ENCODE measurements at regions not wholly inside any gene's neighbourhood (a gene's known extent, or its start where the extent isn't known, plus 50 kb on each side); places are given as distances from the start of the nearest gene placed in this dataset.

DNA sequence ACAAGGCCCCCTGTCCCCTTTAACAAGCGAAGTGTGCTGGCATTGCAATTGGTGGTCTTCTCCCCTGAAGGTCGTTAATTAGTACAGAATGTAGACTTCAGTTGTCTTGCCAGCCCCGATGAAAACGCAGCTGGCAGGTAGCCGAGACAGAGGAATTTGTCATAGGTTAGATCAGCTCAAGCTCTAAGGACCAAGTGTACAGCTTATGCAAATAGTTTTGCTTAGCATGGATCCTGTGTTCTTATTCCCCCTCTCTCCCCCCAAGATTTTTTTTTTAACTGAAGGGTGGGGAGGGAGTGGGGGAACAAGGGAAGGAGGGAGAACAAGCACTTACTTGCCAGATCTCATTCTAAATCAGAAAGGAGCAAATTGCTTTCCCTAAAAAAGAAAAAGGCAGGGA, 58.6 kb upstream of the PARP11 start:
- Histone ChIP-seq H3K9ac (ENCODE audit: low read depth, low read length) (no peak overlapping the region), H3K36me3 (ENCODE audit: insufficient read depth, low read length) (no peaks in the 10 kb centered on the region), H3K4me1 (ENCODE audit: insufficient read depth, low read length) (peaks cover 23% of the 10 kb centered on the region), H3K9me3 (ENCODE audit: control insufficient read depth, insufficient read depth, low read length) (no peaks in the 10 kb centered on the region)

DNA sequence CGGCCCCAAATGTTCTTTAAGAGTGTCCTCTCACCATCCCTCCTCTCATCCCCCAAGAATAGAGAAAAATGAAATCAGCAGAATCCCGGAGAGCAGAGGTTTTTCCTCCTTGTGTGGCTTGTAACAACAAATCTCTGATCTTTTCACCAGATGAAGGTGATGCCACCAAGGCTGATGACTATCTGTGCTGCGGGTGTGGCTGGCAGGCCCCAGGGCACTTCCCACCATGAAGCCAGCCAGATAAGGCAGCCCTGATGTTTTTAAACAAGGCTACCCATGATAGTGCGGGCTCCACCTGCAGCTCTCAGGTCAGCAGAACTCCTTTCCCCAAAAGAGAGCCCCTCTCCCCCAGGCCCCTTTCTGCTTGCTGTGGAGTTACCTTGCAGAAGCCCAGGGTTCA, 58.0 kb upstream of the PARP11 start:
- H3K36me3 ChIP-seq (ENCODE audit: insufficient read depth, low read length) = no peaks in the 10 kb centered on the region
- H3K4me1 ChIP-seq (ENCODE audit: insufficient read depth, low read length) = peaks cover 23% of the 10 kb centered on the region
- H3K9ac ChIP-seq (ENCODE audit: low read depth, low read length) = no peak overlapping the region
- H3K9me3 ChIP-seq (ENCODE audit: control insufficient read depth, insufficient read depth, low read length) = no peaks in the 10 kb centered on the region

DNA sequence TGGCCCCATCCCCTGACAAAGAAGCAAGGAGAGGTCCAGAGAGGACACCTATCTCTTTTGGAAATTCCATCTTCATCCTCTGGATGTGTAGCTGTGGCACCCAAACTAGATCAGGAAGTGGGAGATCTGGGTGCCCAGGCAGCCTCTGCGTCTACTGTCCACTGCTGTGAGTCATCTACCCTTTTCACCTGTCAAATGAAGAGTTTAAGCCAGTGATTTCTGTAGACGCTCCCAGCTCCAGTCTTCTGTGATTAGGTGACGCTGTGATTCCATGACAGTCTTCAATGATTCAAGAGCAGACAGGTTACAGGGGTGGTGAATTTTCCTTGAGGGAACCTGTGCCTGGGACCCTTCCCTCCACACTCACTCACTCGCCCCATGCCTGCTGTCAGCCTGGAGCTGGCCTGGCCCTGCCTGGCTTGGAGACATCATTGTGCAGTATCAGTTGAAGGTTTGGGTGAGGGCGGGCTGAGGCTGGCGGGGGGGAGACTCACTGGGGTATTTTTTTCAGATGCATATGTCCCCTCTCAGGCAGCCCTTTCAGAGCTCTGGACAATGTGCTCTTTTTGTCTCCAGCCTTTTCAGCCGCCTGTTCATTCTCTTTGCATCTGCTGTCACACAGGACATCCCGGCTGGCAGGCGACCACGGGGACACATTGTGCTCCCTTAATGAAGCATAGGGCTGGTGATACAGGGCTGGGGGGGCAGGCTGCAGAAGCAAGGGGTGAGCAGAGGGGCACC, 56.8 kb upstream of the PARP11 start:
- H3K4me1 ChIP-seq (ENCODE audit: insufficient read depth, low read length) = peaks cover 23% of the 10 kb centered on the region
- no peaks in the 10 kb centered on the region for H3K36me3 ChIP-seq (ENCODE audit: insufficient read depth, low read length)
- H3K9ac ChIP-seq (ENCODE audit: low read depth, low read length) = no peak overlapping the region
- H3K9me3 ChIP-seq (ENCODE audit: control insufficient read depth, insufficient read depth, low read length) = no peaks in the 10 kb centered on the region

DNA sequence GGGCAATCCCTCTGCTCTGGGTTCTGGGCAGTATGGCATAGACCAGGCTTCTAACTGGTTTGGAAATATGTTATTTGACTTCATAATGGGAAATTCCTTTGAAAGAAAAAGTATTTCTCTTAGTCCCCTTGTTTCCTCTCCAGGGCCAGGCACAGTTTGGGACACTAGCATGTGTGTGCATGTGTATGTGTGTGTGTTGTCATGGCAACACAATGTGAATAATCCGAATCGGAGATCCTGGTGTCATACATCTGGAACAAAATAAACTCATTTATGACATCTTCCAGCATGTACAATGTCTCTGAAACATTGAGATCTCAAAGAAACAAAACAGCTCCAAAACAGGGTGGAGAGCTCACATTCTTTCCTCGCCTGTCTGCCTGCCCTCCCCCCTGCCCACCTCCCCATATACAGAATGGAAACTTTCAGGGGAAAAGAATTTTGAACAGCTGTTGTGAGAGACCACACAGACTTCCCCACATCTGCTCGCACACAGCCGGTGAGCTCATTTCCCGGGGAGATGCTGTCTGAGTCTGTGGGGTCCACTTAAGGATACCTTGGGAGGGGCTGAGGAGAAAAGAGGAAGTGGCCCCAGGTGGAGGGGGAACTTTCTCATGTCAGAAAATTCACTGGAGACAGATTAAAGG, 55.5 kb upstream of the PARP11 start:
- Histone ChIP-seq H3K9ac (ENCODE audit: low read depth, low read length) (no peak overlapping the region), H3K36me3 (ENCODE audit: insufficient read depth, low read length) (no peaks in the 10 kb centered on the region), H3K4me1 (ENCODE audit: insufficient read depth, low read length) (peaks cover 21% of the 10 kb centered on the region), H3K9me3 (ENCODE audit: control insufficient read depth, insufficient read depth, low read length) (no peaks in the 10 kb centered on the region)

DNA sequence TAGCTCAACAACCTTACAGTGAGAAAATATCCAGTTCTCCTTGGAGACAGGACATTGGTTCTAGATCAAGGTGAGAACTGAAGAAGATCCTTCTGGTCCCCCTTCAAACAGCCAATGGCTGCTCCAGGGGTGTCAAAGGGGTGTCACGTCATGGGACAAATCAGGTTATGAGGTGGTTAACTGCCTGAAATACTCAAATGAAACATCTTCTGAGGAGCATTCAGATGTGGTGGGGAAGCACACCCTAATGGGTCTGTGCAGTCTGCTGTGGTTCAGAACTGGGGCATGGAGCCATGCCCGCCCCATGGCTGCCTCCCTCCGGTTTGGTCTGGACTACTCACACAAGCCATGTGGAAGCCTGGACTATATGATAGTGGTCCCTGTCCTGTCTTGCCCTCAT, 52.4 kb upstream of the PARP11 start:
- Histone ChIP-seq H3K4me1 (ENCODE audit: insufficient read depth, low read length) (peaks cover 11% of the 10 kb centered on the region), H3K9me3 (ENCODE audit: control insufficient read depth, insufficient read depth, low read length) (no peaks in the 10 kb centered on the region), H3K9ac (ENCODE audit: low read depth, low read length) (no peak overlapping the region), H3K36me3 (ENCODE audit: insufficient read depth, low read length) (no peaks in the 10 kb centered on the region)

DNA sequence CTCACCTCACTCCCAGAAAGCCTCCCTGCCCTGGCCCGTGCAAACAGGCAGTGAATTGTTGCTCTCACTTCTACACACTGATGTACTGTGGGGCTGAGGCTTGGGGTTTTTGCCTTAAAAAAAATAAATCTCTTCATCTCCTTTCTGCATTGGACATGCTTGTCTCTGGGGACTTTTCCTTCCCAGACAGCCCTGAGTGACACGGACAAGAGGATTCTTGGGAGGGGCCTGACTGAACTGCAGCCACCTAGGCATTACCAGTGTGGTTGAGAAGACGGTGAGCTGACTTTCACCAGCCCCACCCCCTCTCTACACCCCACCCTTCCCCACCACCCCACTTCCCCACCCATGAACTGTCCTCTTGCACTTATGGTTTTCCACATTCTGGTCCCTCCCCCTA, 51.6 kb upstream of the PARP11 start:
- Histone ChIP-seq H3K9me3 (ENCODE audit: control insufficient read depth, insufficient read depth, low read length) (no peaks in the 10 kb centered on the region), H3K9ac (ENCODE audit: low read depth, low read length) (no peak overlapping the region), H3K36me3 (ENCODE audit: insufficient read depth, low read length) (no peaks in the 10 kb centered on the region), H3K4me1 (ENCODE audit: insufficient read depth, low read length) (peaks cover 8% of the 10 kb centered on the region)

DNA sequence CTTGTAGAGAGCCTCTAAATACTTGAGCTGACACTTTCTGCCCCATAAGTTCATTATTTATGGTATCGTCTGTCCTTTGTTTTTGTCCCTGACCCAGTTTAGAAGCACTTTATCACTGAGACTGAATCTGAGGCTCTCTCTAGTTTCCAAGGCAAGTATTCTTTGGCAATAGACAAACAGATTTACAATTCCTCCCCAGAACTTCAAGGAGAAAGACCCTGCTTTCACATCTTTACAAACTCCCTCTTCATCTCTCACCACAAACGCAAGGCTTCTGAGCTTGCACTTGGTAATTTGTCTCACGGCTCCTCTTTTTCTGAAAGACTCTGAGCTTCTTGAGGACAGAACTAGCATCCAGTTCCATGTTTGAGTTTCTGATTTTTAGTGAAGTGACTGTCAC, 49.8 kb upstream of the PARP11 start:
- no peaks in the 10 kb centered on the region for H3K36me3 ChIP-seq (ENCODE audit: insufficient read depth, low read length)
- no peaks in the 10 kb centered on the region for H3K4me1 ChIP-seq (ENCODE audit: insufficient read depth, low read length)
- no peaks in the 10 kb centered on the region for H3K9me3 ChIP-seq (ENCODE audit: control insufficient read depth, insufficient read depth, low read length)
- no peak overlapping the region for H3K9ac ChIP-seq (ENCODE audit: low read depth, low read length)
